Panc1 (cell line): ENCODE measurements at regions not wholly inside any gene's neighbourhood (a gene's known extent, or its start where the extent isn't known, plus 50 kb on each side); places are given as distances from the start of the nearest gene placed in this dataset.
"Not testable (repeated sequence)": the region's sequence is repeated elsewhere in the genome, so short reads cannot be mapped to it uniquely, and the experiment has no call there.

Experiments
- CTCF ChIP-seq: fragments of 450-650 bp; IDR thresholded peaks from 2 replicates; pipeline ENCODE4 v1.5.1; 2017; ENCODE audit warnings: mild to moderate bottlenecking
- POLR2AphosphoS5 ChIP-seq: IDR thresholded peaks from 2 replicates; pipeline ENCODE4 v1.6.1; 2012; ENCODE audit warnings: mild to moderate bottlenecking, low read depth, low read length, moderate library complexity
- REST ChIP-seq, 2 experiments: IDR thresholded peaks; 2 replicates each; pipeline ENCODE4 v1.6.1; 2011 to 2012; ENCODE audit warnings: low read depth in 2 of 2, control low read depth in 1 of 2, low read length in 1 of 2, mild to moderate bottlenecking in 1 of 2, moderate library complexity in 1 of 2; ENCODE audit not compliant: insufficient read depth in 1 of 2
- SIN3A ChIP-seq: IDR thresholded peaks from 2 replicates; pipeline ENCODE4 v1.6.1; 2012; ENCODE audit warnings: low read depth, mild to moderate bottlenecking, low read length, moderate library complexity, borderline replicate concordance; ENCODE audit not compliant: insufficient read depth
- TCF7L2 ChIP-seq: IDR thresholded peaks from 2 replicates; pipeline ENCODE4 v1.6.1; 2011; ENCODE audit warnings: mild to moderate bottlenecking, low read depth, low read length, inconsistent platforms

GRCh38 chr7:86340407-86340806 is 303.3 kb upstream of the GRM3 start:
- TF ChIP-seq CTCF; SIN3A; REST (IDR thresholded peaks at IDR 0.05; ENCODE audit: insufficient read depth in 1 of 2, low read depth in 2 of 2, low read length in 1 of 2); POLR2AphosphoS5; TCF7L2: not testable (repeated sequence)
